ENCODE measurements at regions not wholly inside any gene's neighbourhood (a gene's known extent, or its start where the extent isn't known, plus 50 kb on each side); places are given as distances from the start of the nearest gene placed in this dataset.

- ChIA-PET CTCF (no interaction called here), POLR2A (no interaction called here)
- no peak for TF ChIP-seq CTCF (IDR thresholded peaks at IDR 0.05; ENCODE audit: low read depth, low read length)
- no peak for DNase-seq (ENCODE audit: low read depth, low spot score)
- H3K27me3 ChIP-seq (ENCODE audit: control insufficient read depth, insufficient read depth, low read length): peaks cover 6% of the 10 kb centered on the region
- H3K9me3 ChIP-seq (ENCODE audit: control insufficient read depth, insufficient read depth, low read length): no peaks in the 10 kb centered on the region
- H3K27ac ChIP-seq (ENCODE audit: low read depth, low read length): no peak overlapping the region
- H3K4me3 ChIP-seq (ENCODE audit: low read depth, low read length): no peak overlapping the region
Measured at GRCh38 chr4:38406243-38406642, 257.8 kb upstream of the KLF3 start.

GRCh38 chr4:38409852-38410251 lies 254.1 kb upstream of the KLF3 start:
- no peaks in the 10 kb centered on the region for H3K9me3 ChIP-seq (ENCODE audit: control insufficient read depth, insufficient read depth, low read length)
- ChIA-PET CTCF (interaction anchor here (0.6 kb wide), 1 partner anchor 90 kb away, joined by 3 read pairs; no protein-coding TSS in a partner anchor), POLR2A (no interaction called here)
- no peak overlapping the region for H3K27ac ChIP-seq (ENCODE audit: low read depth, low read length)
- DNase-seq (ENCODE audit: low read depth, low spot score): no peak
- peaks cover 15% of the 10 kb centered on the region for H3K27me3 ChIP-seq (ENCODE audit: control insufficient read depth, insufficient read depth, low read length)
- H3K4me3 ChIP-seq (ENCODE audit: low read depth, low read length): no peak overlapping the region
- no peak for TF ChIP-seq CTCF (IDR thresholded peaks at IDR 0.05; ENCODE audit: low read depth, low read length)

GRCh38 chr4:38411092-38411491 lies 252.9 kb upstream of the KLF3 start:
- Histone ChIP-seq H3K27me3 (ENCODE audit: control insufficient read depth, insufficient read depth, low read length) (peaks cover 15% of the 10 kb centered on the region), H3K9me3 (ENCODE audit: control insufficient read depth, insufficient read depth, low read length) (no peaks in the 10 kb centered on the region), H3K4me3 (ENCODE audit: low read depth, low read length) (no peak overlapping the region), H3K27ac (ENCODE audit: low read depth, low read length) (no peak overlapping the region)
- ChIA-PET POLR2A (no interaction called here), CTCF (no interaction called here)
- DNase-seq (ENCODE audit: low read depth, low spot score): no peak
- TF ChIP-seq CTCF (IDR thresholded peaks at IDR 0.05; ENCODE audit: low read depth, low read length): no peak

GRCh38 chr4:38411981-38412536 lies 251.9 kb upstream of the KLF3 start:
- no peaks in the 10 kb centered on the region for H3K9me3 ChIP-seq (ENCODE audit: control insufficient read depth, insufficient read depth, low read length)
- POLR2A ChIA-PET: no interaction called here
- no peak overlapping the region for H3K4me3 ChIP-seq (ENCODE audit: low read depth, low read length)
- H3K27ac ChIP-seq (ENCODE audit: low read depth, low read length): no peak overlapping the region
- no peak for DNase-seq (ENCODE audit: low read depth, low spot score)
- no peak for TF ChIP-seq CTCF (IDR thresholded peaks at IDR 0.05; ENCODE audit: low read depth, low read length)
- CTCF ChIA-PET: interaction anchor here (0.6 kb wide), 1 partner anchor 93 kb away, joined by 4 read pairs; no protein-coding TSS in a partner anchor
- peaks cover 12% of the 10 kb centered on the region for H3K27me3 ChIP-seq (ENCODE audit: control insufficient read depth, insufficient read depth, low read length)

GRCh38 chr4:38413524-38414341 lies 250.3 kb upstream of the KLF3 start:
- no peak overlapping the region for H3K27ac ChIP-seq (ENCODE audit: low read depth, low read length)
- no peak overlapping the region for H3K4me3 ChIP-seq (ENCODE audit: low read depth, low read length)
- POLR2A ChIA-PET: no interaction called here
- H3K27me3 ChIP-seq (ENCODE audit: control insufficient read depth, insufficient read depth, low read length): peaks cover 8% of the 10 kb centered on the region
- TF ChIP-seq CTCF (IDR thresholded peaks at IDR 0.05; ENCODE audit: low read depth, low read length): no peak
- H3K9me3 ChIP-seq (ENCODE audit: control insufficient read depth, insufficient read depth, low read length): no peaks in the 10 kb centered on the region
- CTCF ChIA-PET: no interaction called here
- DNase-seq (ENCODE audit: low read depth, low spot score): no peak
